ENCODE measurements at regions not wholly inside any gene's neighbourhood (a gene's known extent, or its start where the extent isn't known, plus 50 kb on each side); places are given as distances from the start of the nearest gene placed in this dataset.

- TF ChIP-seq, protein P1, sequence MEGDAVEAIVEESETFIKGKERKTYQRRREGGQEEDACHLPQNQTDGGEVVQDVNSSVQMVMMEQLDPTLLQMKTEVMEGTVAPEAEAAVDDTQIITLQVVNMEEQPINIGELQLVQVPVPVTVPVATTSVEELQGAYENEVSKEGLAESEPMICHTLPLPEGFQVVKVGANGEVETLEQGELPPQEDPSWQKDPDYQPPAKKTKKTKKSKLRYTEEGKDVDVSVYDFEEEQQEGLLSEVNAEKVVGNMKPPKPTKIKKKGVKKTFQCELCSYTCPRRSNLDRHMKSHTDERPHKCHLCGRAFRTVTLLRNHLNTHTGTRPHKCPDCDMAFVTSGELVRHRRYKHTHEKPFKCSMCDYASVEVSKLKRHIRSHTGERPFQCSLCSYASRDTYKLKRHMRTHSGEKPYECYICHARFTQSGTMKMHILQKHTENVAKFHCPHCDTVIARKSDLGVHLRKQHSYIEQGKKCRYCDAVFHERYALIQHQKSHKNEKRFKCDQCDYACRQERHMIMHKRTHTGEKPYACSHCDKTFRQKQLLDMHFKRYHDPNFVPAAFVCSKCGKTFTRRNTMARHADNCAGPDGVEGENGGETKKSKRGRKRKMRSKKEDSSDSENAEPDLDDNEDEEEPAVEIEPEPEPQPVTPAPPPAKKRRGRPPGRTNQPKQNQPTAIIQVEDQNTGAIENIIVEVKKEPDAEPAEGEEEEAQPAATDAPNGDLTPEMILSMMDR (IDR thresholded peaks at IDR 0.05), result no peak
- no peak for TF ChIP-seq POLR2AphosphoS5 (IDR thresholded peaks at IDR 0.05)
Observed at GRCh38 chr4:133969202-133969848, 232.3 kb downstream of the PABPC4L start.
